ENCODE measurements at regions not wholly inside any gene's neighbourhood (a gene's known extent, or its start where the extent isn't known, plus 50 kb on each side); places are given as distances from the start of the nearest gene placed in this dataset.

GRCh38 chr15:38624244-38625205, 59.9 kb upstream of the RASGRP1 start:
- TF ChIP-seq ARID4B (CRISPR knock-in tag; IDR thresholded peaks at IDR 0.05; ENCODE audit: borderline replicate concordance) = no peak
- TF ChIP-seq SMAD4 (CRISPR knock-in tag; IDR thresholded peaks at IDR 0.05) = no peak
- TF ChIP-seq TCF7 (CRISPR knock-in tag; IDR thresholded peaks at IDR 0.05; ENCODE audit: low read depth) = no peak
- TF ChIP-seq AR (CRISPR knock-in tag; IDR thresholded peaks at IDR 0.05) = no peak
- TF ChIP-seq ZNF263 (CRISPR knock-in tag; IDR thresholded peaks at IDR 0.05; ENCODE audit: low read depth) = no peak
- TF ChIP-seq ATF3 (CRISPR knock-in tag; conservative IDR thresholded peaks at IDR 0.05) = no peak
- no peak for TF ChIP-seq ESRRA (CRISPR knock-in tag; IDR thresholded peaks at IDR 0.05; ENCODE audit: borderline replicate concordance)
- TF ChIP-seq CTCF (IDR thresholded peaks at IDR 0.05) = no peak
